PC-9 (cell line): ENCODE measurements at regions not wholly inside any gene's neighbourhood (a gene's known extent, or its start where the extent isn't known, plus 50 kb on each side); places are given as distances from the start of the nearest gene placed in this dataset.

Experiments
- CTCF ChIP-seq: fragments of 200-600 bp; sonication (generic); conservative IDR thresholded peaks from 2 replicates; pipeline ENCODE4 v1.6.1; 2017; ENCODE audit warnings: mixed run types, antibody characterized with exemption, mild to moderate bottlenecking, moderate library complexity
- EZH2 ChIP-seq: fragments of 200-600 bp; sonication (generic); IDR thresholded peaks from 2 replicates; pipeline ENCODE4 v1.8.0; 2017; ENCODE audit warnings: antibody characterized with exemption, low read depth

- no peak for TF ChIP-seq CTCF
- no peak for TF ChIP-seq EZH2
These were observed 81.0 kb upstream of the PPM1B start for GRCh38 chr2:44087714-44088092.
